DND-41 (cell line): ENCODE measurements at regions not wholly inside any gene's neighbourhood (a gene's known extent, or its start where the extent isn't known, plus 50 kb on each side); places are given as distances from the start of the nearest gene placed in this dataset.

Experiments used
- CTCF ChIP-seq: IDR thresholded peaks from 2 replicates; pipeline ENCODE4 v1.5.1; 2012; ENCODE audit warnings: borderline replicate concordance, low read length, moderate library complexity, mild to moderate bottlenecking; ENCODE audit not compliant: poor library complexity, severe bottlenecking; ENCODE audit errors: extremely low read depth
- EZH2 ChIP-seq: IDR thresholded peaks from 3 replicates; pipeline ENCODE4 v1.6.1; 2012; ENCODE audit warnings: borderline replicate concordance, low read depth, mild to moderate bottlenecking, moderate library complexity, low read length, inconsistent platforms; ENCODE audit not compliant: severe bottlenecking

- no peak for TF ChIP-seq EZH2
- TF ChIP-seq CTCF: no peak
Measured at GRCh38 chr14:44658389-44658696, 151.3 kb upstream of the FSCB start.
